Psoas muscle (tissue), 7 donors: ENCODE measurements at regions not wholly inside any gene's neighbourhood (a gene's known extent, or its start where the extent isn't known, plus 50 kb on each side); places are given as distances from the start of the nearest gene placed in this dataset.

Experiments
- ATAC-seq, 4 donors: fragments of 200-7000 bp; cut with Tn5 transposase; one replicate each; pipeline ENCODE4 v1.9.1; 2020; ENCODE audit warnings: moderate library complexity in 3 of 4, mild to moderate bottlenecking in 2 of 4
- DNase-seq, 2 donors: peaks; one replicate each; pipeline ENCODE4 v3.0.0-alpha.2; 2020
- H3K27ac ChIP-seq: fragments of 200-600 bp; one replicate; pipeline ENCODE4 v1.8.0; 2022
- H3K27me3 ChIP-seq, 3 donors: fragments of 200-600 bp in 1 of 3; one replicate each; pipeline versions ENCODE4 v1.6.1 to v1.8.0; 2013 to 2022; ENCODE audit warnings: low read length in 2 of 3, mild to moderate bottlenecking in 2 of 3, moderate library complexity in 1 of 3; ENCODE audit not compliant: insufficient read depth in 3 of 3
- H3K36me3 ChIP-seq, 2 donors: fragments of 200-600 bp in 1 of 2; one replicate each; pipeline versions ENCODE4 v1.6.1 to v1.8.0; 2013 to 2022; ENCODE audit warnings: low read depth in 1 of 2, mild to moderate bottlenecking in 1 of 2, moderate library complexity in 1 of 2; ENCODE audit not compliant: insufficient read depth in 1 of 2
- H3K4me1 ChIP-seq: fragments of 200-600 bp; one replicate; pipeline ENCODE4 v1.8.0; 2022
- H3K4me3 ChIP-seq: fragments of 200-600 bp; one replicate; pipeline ENCODE4 v1.8.0; 2022; ENCODE audit warnings: mild to moderate bottlenecking
- H3K9me3 ChIP-seq: fragments of 200-600 bp; one replicate; pipeline ENCODE4 v1.8.0; 2022
- CTCF ChIP-seq: fragments of 200-600 bp; IDR thresholded peaks from one replicate; pipeline ENCODE4 v1.8.0; 2022; ENCODE audit warnings: antibody characterized with exemption
- WGBS, 3 donors: extraction: QIAGEN DNeasy Blood & Tissue Kit; methylation state at CpG; one replicate each; pipeline versions ENCODE4 v1.1.6 to v1.1.7; 2013; 5-methylcytosine and 5-hydroxymethylcytosine counted together
- intact Hi-C, 2 donors: fragments of 100-400 bp; cut with DNase I; formaldehyde crosslinking; loops; one replicate each; pipeline versions ENCODE4 v1.11.0 to v1.14.2; 2022
- donor health status: healthy with polysubstance abuse.
- donor health status: DM: no; HTN: no; CAD: no; lungs with moderate emphysema.
- donor health status: Bipolar disorder and iron deficiency.
- donor health status: healthy.
- donor health status: DM: yes; HTN: yes; CAD: no.
- donor health status: DM: no; HTN: no; CAD: no.
- donor health status: DM: yes; HTN: yes; CAD: no.

GRCh38 chr2:116935097-116935814 is 879.2 kb upstream of the DDX18 start:
- WGBS, 3 donors = 75 to 78% (median 76%) methylated on average over 7 of the region's 7 CpGs
- intact Hi-C loops = no loop called here
- Histone ChIP-seq H3K27me3 (no peaks in the 10 kb centered on the region), H3K4me1 (no peaks in the 10 kb centered on the region), H3K27ac (no peak overlapping the region), H3K4me3 (no peak overlapping the region), H3K36me3 (no peaks in the 10 kb centered on the region), H3K9me3 (no peaks in the 10 kb centered on the region)
- DNase-seq = no peak
- no peak for ATAC-seq
- TF ChIP-seq CTCF = no peak

GRCh38 chr2:116948258-116948657 is 866.2 kb upstream of the DDX18 start:
- no peak for TF ChIP-seq CTCF
- Histone ChIP-seq H3K4me1 (no peaks in the 10 kb centered on the region), H3K27ac (no peak overlapping the region), H3K9me3 (no peaks in the 10 kb centered on the region), H3K36me3 (no peaks in the 10 kb centered on the region), H3K4me3 (no peak overlapping the region), H3K27me3 (no peaks in the 10 kb centered on the region)
- intact Hi-C loops = no loop called here
- DNase-seq = no peak
- ATAC-seq = no peak

- no peak for DNase-seq
- H3K4me3 ChIP-seq = no peak overlapping the region
- H3K27me3 ChIP-seq = no peaks in the 10 kb centered on the region
- no peaks in the 10 kb centered on the region for H3K4me1 ChIP-seq
- no peak for TF ChIP-seq CTCF
- no peak for ATAC-seq
- intact Hi-C loops = no loop called here
- no peak overlapping the region for H3K27ac ChIP-seq
- WGBS, 3 donors = 87 to 95% (median 94%) methylated on average over 3 of the region's 3 CpGs
- no peaks in the 10 kb centered on the region for H3K36me3 ChIP-seq
- no peaks in the 10 kb centered on the region for H3K9me3 ChIP-seq
These were observed 865.2 kb upstream of the DDX18 start for GRCh38 chr2:116949249-116949648.

- Histone ChIP-seq H3K4me3 (no peak overlapping the region), H3K27me3 (no peaks in the 10 kb centered on the region), H3K36me3 (no peaks in the 10 kb centered on the region), H3K27ac (no peak overlapping the region), H3K9me3 (no peaks in the 10 kb centered on the region), H3K4me1 (no peaks in the 10 kb centered on the region)
- DNase-seq (no peak), ATAC-seq (no peak)
- intact Hi-C loops = no loop called here
- WGBS, 3 donors = 29 to 33% (median 29%) methylated on average over 4 of the region's 4 CpGs
- TF ChIP-seq CTCF = no peak
These were observed 862.2 kb upstream of the DDX18 start for GRCh38 chr2:116952254-116952653.

- H3K4me1 ChIP-seq = no peaks in the 10 kb centered on the region
- no peaks in the 10 kb centered on the region for H3K9me3 ChIP-seq
- no peak overlapping the region for H3K27ac ChIP-seq
- 84 to 87% (median 86%) methylated on average over 2 of the region's 2 CpGs for WGBS, 3 donors
- H3K4me3 ChIP-seq = no peak overlapping the region
- no peak for ATAC-seq
- no peaks in the 10 kb centered on the region for H3K36me3 ChIP-seq
- intact Hi-C loops = no loop called here
- DNase-seq = no peak
- no peaks in the 10 kb centered on the region for H3K27me3 ChIP-seq
- TF ChIP-seq CTCF = no peak
These were observed 858.8 kb upstream of the DDX18 start for GRCh38 chr2:116955646-116956045.
